ENCODE measurements at regions not wholly inside any gene's neighbourhood (a gene's known extent, or its start where the extent isn't known, plus 50 kb on each side); places are given as distances from the start of the nearest gene placed in this dataset.

DNA sequence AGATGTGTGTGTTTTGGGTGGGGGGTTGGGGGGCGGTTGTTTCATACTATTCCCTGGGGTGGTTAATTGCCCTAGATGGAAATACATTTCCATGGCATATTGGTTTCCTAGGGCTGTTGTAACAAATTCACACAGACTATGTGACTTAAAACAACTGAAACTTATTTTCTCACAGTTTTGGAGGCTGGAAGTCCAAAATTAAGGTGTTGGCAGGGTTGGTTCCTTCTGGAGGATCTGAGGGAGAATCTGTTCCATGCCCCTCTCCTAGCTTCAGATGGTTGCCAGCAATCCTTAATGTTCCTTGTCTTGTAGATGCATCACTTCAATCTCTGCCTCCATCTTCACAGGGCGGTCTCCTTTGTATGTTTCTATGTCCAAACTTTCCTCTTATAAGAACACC, 353.7 kb upstream of the ACTBL2 start:
- DNase-seq = no peak
- TF ChIP-seq, protein P1, sequence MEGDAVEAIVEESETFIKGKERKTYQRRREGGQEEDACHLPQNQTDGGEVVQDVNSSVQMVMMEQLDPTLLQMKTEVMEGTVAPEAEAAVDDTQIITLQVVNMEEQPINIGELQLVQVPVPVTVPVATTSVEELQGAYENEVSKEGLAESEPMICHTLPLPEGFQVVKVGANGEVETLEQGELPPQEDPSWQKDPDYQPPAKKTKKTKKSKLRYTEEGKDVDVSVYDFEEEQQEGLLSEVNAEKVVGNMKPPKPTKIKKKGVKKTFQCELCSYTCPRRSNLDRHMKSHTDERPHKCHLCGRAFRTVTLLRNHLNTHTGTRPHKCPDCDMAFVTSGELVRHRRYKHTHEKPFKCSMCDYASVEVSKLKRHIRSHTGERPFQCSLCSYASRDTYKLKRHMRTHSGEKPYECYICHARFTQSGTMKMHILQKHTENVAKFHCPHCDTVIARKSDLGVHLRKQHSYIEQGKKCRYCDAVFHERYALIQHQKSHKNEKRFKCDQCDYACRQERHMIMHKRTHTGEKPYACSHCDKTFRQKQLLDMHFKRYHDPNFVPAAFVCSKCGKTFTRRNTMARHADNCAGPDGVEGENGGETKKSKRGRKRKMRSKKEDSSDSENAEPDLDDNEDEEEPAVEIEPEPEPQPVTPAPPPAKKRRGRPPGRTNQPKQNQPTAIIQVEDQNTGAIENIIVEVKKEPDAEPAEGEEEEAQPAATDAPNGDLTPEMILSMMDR (IDR thresholded peaks at IDR 0.05; ENCODE audit: low read depth, low read length) = no peak
- Histone ChIP-seq H3K36me3 (no peaks in the 10 kb centered on the region), H3K9me3 (no peaks in the 10 kb centered on the region), H3K4me3 (ENCODE audit: low read depth, low read length) (no peak overlapping the region), H3K4me1 (peaks cover 4% of the 10 kb centered on the region; the same call in 1 of the 2 replicates), H3K27me3 (no peaks in the 10 kb centered on the region)

DNA sequence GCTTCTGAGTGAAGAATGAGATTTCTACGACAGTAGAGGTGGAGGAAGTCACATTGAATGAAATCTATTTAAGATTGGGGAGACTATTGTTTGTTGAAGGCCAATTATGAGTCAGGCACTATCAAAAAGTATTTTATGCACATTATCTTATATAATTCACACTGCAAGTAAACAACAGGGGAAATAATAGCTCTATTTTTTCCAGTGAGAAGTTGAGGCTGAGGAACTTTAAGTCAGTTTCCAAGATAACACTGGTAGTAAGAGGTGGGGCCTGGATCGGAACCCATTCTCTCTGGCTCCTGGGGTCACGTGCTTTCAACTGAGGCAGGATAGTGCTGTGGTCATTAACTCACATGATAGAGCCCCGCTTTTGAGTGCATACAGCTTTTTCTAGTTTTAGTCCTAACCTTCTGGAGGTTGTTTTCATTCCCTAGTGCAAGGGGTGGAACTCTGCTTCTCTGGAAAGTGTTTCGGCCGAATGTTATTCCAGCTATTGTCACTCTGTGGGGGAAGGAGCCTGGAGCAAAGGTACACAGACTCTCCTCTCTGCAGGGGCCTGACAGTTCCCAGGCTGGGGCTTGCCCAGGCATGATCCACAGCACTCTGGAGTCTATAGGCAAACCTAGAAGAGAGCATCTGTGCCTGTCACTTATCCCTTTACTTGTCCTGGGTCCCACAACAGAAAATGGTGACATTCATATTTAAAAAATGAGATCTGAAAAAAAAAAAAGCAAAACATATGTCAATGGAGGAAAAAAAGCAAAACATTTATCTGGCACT, 352.4 kb upstream of the ACTBL2 start:
- H3K27me3 ChIP-seq = no peaks in the 10 kb centered on the region; the same call in 1 of the 2 replicates
- DNase-seq = no peak
- no peak overlapping the region for H3K4me3 ChIP-seq (ENCODE audit: low read depth, low read length)
- TF ChIP-seq, protein P1 (IDR thresholded peaks at IDR 0.05; ENCODE audit: low read depth, low read length) = no peak
- H3K9me3 ChIP-seq = no peaks in the 10 kb centered on the region; the same call in 1 of the 2 replicates
- H3K4me1 ChIP-seq = peaks cover 13% of the 10 kb centered on the region
- H3K36me3 ChIP-seq = no peaks in the 10 kb centered on the region

DNA sequence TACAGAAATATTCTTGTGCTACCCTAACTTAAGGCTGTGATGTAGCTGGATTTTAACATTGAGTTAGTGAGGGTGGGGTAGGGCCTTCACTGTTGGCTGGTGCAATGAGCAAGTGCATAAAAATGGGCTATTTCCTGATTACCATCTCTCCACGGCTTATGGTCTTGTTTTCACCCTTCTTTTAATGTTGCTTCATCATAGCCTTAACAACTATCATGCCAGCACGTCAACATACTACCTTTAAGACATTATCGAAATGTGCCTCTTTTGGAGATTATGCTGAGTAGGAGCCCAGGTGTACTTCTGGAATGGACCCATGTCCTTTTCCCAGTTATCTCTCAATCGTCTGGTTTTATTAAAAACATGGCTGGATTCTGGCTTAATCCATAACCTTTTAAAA, 350.9 kb upstream of the ACTBL2 start:
- Histone ChIP-seq H3K4me1 (peaks cover 14% of the 10 kb centered on the region), H3K36me3 (no peaks in the 10 kb centered on the region), H3K27me3 (no peaks in the 10 kb centered on the region; the same call in 1 of the 2 replicates), H3K9me3 (no peaks in the 10 kb centered on the region; the same call in 1 of the 2 replicates), H3K4me3 (ENCODE audit: low read depth, low read length) (no peak overlapping the region)
- TF ChIP-seq, protein P1 (IDR thresholded peaks at IDR 0.05; ENCODE audit: low read depth, low read length) = no peak
- DNase-seq = no peak

DNA sequence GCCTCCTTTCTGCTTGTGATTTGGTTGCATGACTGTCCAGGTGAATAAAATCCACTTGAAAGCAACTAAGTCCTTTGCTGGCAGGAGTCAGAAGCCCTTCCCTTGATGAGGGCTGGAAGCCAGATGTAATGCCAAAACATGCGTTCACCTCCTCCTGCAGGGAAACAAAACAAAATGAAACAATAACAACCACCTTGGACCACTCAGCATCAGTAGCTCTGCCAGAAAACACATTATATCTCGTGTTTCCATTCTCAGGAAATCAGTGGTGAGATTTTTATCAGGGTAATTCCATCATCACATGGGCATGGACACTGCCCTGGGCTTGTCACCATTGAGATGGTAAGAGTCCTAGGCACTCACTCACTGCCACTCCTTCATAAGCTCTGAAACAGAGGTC, 350.3 kb upstream of the ACTBL2 start:
- no peaks in the 10 kb centered on the region for H3K36me3 ChIP-seq
- no peak overlapping the region for H3K4me3 ChIP-seq (ENCODE audit: low read depth, low read length)
- H3K4me1 ChIP-seq = peaks cover 14% of the 10 kb centered on the region
- H3K27me3 ChIP-seq = no peaks in the 10 kb centered on the region; the same call in 1 of the 2 replicates
- H3K9me3 ChIP-seq = no peaks in the 10 kb centered on the region; the same call in 1 of the 2 replicates
- TF ChIP-seq, protein P1 (IDR thresholded peaks at IDR 0.05; ENCODE audit: low read depth, low read length) = no peak
- DNase-seq = no peak

DNA sequence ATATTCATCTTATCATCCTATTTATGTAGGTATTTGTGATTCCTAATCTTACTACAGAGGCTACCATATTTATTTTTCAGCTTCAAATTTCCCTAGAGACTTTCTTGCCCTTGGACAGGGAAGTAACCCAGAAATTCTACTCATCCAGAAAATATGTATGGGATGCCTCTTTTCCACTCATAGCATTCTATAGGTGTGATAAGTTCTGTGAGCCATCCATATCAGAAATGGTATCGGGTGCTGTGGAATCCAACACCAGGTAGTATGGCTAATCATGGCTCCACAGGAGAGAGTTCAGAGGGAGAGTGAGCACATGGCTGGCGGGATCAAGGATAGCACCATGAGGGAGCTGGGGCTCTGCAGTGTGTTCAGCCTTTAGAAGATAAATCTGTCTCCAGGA, 349.3 kb upstream of the ACTBL2 start:
- H3K27me3 ChIP-seq = no peaks in the 10 kb centered on the region; the same call in 1 of the 2 replicates

More for the DNA sequence above, 349.3 kb upstream of the ACTBL2 start:
- H3K4me3 ChIP-seq (ENCODE audit: low read depth, low read length) = no peak overlapping the region
- no peaks in the 10 kb centered on the region; the same call in 1 of the 2 replicates for H3K9me3 ChIP-seq
- TF ChIP-seq, protein P1 (IDR thresholded peaks at IDR 0.05; ENCODE audit: low read depth, low read length) = no peak
- H3K4me1 ChIP-seq = peaks cover 14% of the 10 kb centered on the region
- DNase-seq = no peak
- H3K36me3 ChIP-seq = no peaks in the 10 kb centered on the region
